ENCODE measurements at regions not wholly inside any gene's neighbourhood (a gene's known extent, or its start where the extent isn't known, plus 50 kb on each side); places are given as distances from the start of the nearest gene placed in this dataset.

GRCh38 chr15:70204652-70205051, 106.9 kb upstream of the TLE3 start:
- intact Hi-C loops (cut with DNase I; ENCODE audit: low total_unique reads) = no loop called here
- Histone ChIP-seq H3K36me3 (ENCODE audit: low read depth, missing control alignments) (no peaks in the 10 kb centered on the region), H3K4me1 (no peaks in the 10 kb centered on the region), H3K4me3 (no peak overlapping the region), H3K27me3 (no peaks in the 10 kb centered on the region), H3K9me3 (no peaks in the 10 kb centered on the region), H3K27ac (no peak overlapping the region)
- 100% methylated on average over 1 of the region's 1 CpG for WGBS, 2 donors
- no peak for TF ChIP-seq POLR2A (IDR thresholded peaks at IDR 0.05)
- no peak for TF ChIP-seq CTCF (IDR thresholded peaks at IDR 0.05)
- DNase-seq = no peak

- H3K27ac ChIP-seq = no peak overlapping the region
- DNase-seq = no peak
- H3K27me3 ChIP-seq = no peaks in the 10 kb centered on the region
- TF ChIP-seq CTCF (IDR thresholded peaks at IDR 0.05) (no peak), POLR2A (IDR thresholded peaks at IDR 0.05) (no peak)
- no peak overlapping the region for H3K4me3 ChIP-seq
- intact Hi-C loops (cut with DNase I; ENCODE audit: low total_unique reads) = no loop called here
- 92 to 94% methylated on average over 6 to 8 of the region's 8 CpGs for WGBS, 2 donors
- H3K9me3 ChIP-seq = no peaks in the 10 kb centered on the region
- no peaks in the 10 kb centered on the region for H3K4me1 ChIP-seq
- H3K36me3 ChIP-seq (ENCODE audit: low read depth, missing control alignments) = no peaks in the 10 kb centered on the region
Observed at GRCh38 chr15:70203981-70204560, 106.4 kb upstream of the TLE3 start.

- Histone ChIP-seq H3K4me1 (no peaks in the 10 kb centered on the region), H3K36me3 (ENCODE audit: low read depth, missing control alignments) (no peaks in the 10 kb centered on the region), H3K4me3 (no peak overlapping the region), H3K27me3 (no peaks in the 10 kb centered on the region), H3K27ac (no peak overlapping the region), H3K9me3 (no peaks in the 10 kb centered on the region)
- TF ChIP-seq POLR2A (IDR thresholded peaks at IDR 0.05) (no peak), CTCF (IDR thresholded peaks at IDR 0.05) (no peak)
- intact Hi-C loops (cut with DNase I; ENCODE audit: low total_unique reads) = no loop called here
- 82 to 83% methylated on average over 2 of the region's 2 CpGs for WGBS, 2 donors
- no peak for DNase-seq
Observed at GRCh38 chr15:70202756-70203155, 105.0 kb upstream of the TLE3 start.

- intact Hi-C loops (cut with DNase I; ENCODE audit: low total_unique reads) = no loop called here
- TF ChIP-seq POLR2A (IDR thresholded peaks at IDR 0.05) (no peak), CTCF (IDR thresholded peaks at IDR 0.05) (no peak)
- no peaks in the 10 kb centered on the region for H3K36me3 ChIP-seq (ENCODE audit: low read depth, missing control alignments)
- WGBS, 2 donors = 89 to 94% methylated on average over 6 of the region's 6 CpGs
- DNase-seq = no peak
- H3K9me3 ChIP-seq = no peaks in the 10 kb centered on the region
- no peak overlapping the region for H3K27ac ChIP-seq
- no peaks in the 10 kb centered on the region for H3K27me3 ChIP-seq
- no peak overlapping the region for H3K4me3 ChIP-seq
- peaks cover 1% of the 10 kb centered on the region for H3K4me1 ChIP-seq
Observed at GRCh38 chr15:70201425-70201775, 103.7 kb upstream of the TLE3 start.
